ENCODE measurements at regions not wholly inside any gene's neighbourhood (a gene's known extent, or its start where the extent isn't known, plus 50 kb on each side); places are given as distances from the start of the nearest gene placed in this dataset.
A peak's percentile ranks its signal among the peaks of the same experiment; 100 is the strongest.

DNA sequence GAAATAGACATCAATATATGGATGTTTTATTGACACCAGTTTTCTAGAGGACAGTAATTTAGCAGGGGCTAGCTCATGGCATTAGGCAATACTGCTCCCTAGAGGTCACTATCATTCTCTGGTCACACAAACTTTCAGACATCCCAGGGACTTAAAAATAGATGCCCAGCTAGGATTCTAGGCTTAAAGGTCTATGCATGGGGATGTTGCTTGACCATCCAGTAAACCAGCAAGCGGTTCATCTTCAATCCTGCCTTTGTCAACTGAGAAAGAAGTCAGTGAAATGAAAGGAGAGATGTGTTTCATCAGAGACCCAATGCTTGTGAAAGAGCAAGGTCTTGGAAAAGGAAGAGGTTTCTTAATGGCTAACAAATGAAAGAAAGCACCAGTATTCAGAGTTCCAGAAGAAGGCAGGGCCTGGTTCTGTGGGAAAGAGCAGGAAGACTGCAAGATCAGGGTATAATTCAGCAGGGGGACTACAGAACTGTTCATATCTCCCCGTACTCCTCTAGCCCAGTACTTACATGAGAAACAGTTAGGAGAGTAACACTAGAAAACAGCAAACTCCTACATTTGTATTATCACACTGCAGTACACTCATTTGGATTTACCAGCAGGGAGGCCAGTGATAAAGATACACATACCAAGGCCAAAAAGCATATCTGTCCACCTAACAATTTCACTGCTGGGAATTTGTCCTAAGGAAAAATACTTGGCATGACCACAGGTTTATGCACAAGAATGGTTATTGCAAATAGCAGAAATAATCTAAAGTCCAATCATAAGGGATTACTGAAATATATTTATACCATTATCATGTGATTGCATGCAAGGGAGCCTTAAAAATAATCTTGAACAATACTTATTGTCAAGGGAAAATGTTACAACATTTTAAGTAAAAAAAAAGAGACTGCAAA is 151.4 kb upstream of the LAMA2 start:
- DNase-seq (ENCODE audit: unreplicated experiment) = peak; percentile 64
- POLR2A ChIA-PET = interaction anchor here (1.1 kb wide), 1 partner anchor 994 kb away, joined by 7 read pairs; no protein-coding TSS in a partner anchor
- TF ChIP-seq, protein P1, sequence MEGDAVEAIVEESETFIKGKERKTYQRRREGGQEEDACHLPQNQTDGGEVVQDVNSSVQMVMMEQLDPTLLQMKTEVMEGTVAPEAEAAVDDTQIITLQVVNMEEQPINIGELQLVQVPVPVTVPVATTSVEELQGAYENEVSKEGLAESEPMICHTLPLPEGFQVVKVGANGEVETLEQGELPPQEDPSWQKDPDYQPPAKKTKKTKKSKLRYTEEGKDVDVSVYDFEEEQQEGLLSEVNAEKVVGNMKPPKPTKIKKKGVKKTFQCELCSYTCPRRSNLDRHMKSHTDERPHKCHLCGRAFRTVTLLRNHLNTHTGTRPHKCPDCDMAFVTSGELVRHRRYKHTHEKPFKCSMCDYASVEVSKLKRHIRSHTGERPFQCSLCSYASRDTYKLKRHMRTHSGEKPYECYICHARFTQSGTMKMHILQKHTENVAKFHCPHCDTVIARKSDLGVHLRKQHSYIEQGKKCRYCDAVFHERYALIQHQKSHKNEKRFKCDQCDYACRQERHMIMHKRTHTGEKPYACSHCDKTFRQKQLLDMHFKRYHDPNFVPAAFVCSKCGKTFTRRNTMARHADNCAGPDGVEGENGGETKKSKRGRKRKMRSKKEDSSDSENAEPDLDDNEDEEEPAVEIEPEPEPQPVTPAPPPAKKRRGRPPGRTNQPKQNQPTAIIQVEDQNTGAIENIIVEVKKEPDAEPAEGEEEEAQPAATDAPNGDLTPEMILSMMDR (IDR thresholded peaks at IDR 0.05; ENCODE audit: unreplicated experiment) = peak; percentile 72
- intact Hi-C loops (cut with micrococcal nuclease) = loop anchor here (1.0 to 2.0 kb wide), 3 partner anchors 521 to 994 kb away; no protein-coding TSS in a partner anchor
- H3K27me3 Mint-ChIP-seq (ENCODE audit: insufficient read depth, unreplicated experiment) = no peaks in the 10 kb centered on the region
- H3K4me3 Mint-ChIP-seq (ENCODE audit: unreplicated experiment) = no peak overlapping the region
- no peak overlapping the region for H3K27ac Mint-ChIP-seq (ENCODE audit: low read depth, unreplicated experiment)
- H3K9me3 Mint-ChIP-seq (ENCODE audit: unreplicated experiment) = no peaks in the 10 kb centered on the region
- no peaks in the 10 kb centered on the region for H3K36me3 Mint-ChIP-seq (ENCODE audit: insufficient read depth, unreplicated experiment)
- CTCF ChIA-PET = interaction anchor here (0.6 to 2.8 kb wide), 13 partner anchors 17 to 994 kb away, joined by 3 to 11 read pairs (median 4); partner anchors contain the start of gene PTPRK
- no peaks in the 10 kb centered on the region for H3K4me1 Mint-ChIP-seq (ENCODE audit: insufficient read depth, unreplicated experiment)
- no TSS peak for BruUV-seq (replicated peaks)

DNA sequence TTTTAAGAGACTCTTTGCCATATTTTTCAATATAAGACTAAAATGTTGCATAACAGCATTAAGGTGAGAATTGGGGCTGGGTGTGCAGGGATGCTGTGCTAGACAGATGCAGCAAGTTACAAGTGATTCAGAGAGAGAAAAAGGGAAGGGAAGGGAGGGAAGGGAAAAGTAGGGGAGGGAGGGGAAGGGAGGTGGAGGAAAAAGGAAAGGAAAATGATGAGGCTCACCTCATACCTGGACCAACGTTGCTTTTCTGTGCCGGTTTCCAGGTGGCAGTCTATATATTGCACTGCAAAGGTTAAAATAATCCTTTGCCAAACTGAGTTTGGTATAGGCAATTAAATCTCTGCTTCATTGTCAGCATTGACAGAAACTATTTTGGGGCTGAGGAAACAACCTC is 155.4 kb upstream of the LAMA2 start:
- Mint-ChIP-seq H3K4me1 (ENCODE audit: insufficient read depth, unreplicated experiment) (no peaks in the 10 kb centered on the region), H3K9me3 (ENCODE audit: unreplicated experiment) (no peaks in the 10 kb centered on the region), H3K27ac (ENCODE audit: low read depth, unreplicated experiment) (no peak overlapping the region), H3K36me3 (ENCODE audit: insufficient read depth, unreplicated experiment) (no peaks in the 10 kb centered on the region), H3K27me3 (ENCODE audit: insufficient read depth, unreplicated experiment) (no peaks in the 10 kb centered on the region), H3K4me3 (ENCODE audit: unreplicated experiment) (no peak overlapping the region)
- CTCF ChIA-PET = interaction anchor here (0.5 to 0.6 kb wide), 2 partner anchors 986 to 990 kb away, joined by 3 read pairs; no protein-coding TSS in a partner anchor
- intact Hi-C loops (cut with micrococcal nuclease) = loop anchor here (5.0 kb wide), 1 partner anchor 645 kb away; no protein-coding TSS in a partner anchor
- TF ChIP-seq, protein P1 (IDR thresholded peaks at IDR 0.05; ENCODE audit: unreplicated experiment) = no peak
- no TSS peak for BruUV-seq (replicated peaks)
- POLR2A ChIA-PET = no interaction called here
- no peak for DNase-seq (ENCODE audit: unreplicated experiment)

DNA sequence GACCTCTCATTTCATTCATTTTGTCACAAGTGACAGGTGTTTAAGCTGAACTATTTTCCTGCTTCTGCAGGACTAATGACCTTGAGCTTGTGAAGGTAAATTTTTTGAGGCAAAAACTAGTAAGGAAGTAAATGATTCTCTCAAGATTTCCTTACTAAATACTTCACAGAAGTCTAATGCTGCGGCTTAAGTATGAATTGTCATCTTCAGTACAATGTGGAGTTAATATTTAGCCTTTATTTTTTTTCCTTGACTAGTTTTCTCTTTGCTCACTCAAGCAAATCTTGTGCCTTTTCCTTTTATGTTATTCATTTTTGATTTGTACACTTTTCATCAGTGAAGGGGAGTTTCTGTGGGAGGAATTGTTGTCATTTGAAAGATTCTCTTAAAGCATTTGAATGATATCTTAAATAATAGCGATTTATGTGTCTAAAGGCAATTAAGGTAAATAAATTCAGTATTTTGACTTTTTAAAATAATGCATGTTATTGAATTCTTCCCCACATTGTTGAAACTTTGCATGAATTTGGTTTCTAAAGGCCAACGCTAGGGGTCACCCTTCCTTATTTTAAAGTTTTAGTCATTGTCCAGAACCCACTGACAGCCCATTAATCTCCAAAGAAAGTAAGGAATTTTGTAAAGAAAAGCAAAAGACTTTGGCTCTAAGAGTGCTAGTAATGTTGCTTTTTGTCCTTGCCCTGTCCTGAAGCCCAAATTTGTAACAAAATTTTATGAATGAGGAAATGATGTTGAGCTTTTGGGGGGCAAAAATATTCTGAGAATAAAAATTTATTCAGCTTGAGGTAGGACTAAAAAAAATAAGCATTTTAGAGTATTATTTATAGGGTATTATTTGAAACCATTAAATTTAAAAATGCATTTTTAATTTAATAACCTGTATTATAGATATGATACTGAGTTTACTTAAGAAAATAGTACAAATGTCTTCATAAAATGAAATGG is 157.4 kb upstream of the LAMA2 start:
- H3K27ac Mint-ChIP-seq (ENCODE audit: low read depth, unreplicated experiment) = no peak overlapping the region
- no TSS peak for BruUV-seq (replicated peaks)
- DNase-seq (ENCODE audit: unreplicated experiment) = peak; percentile 53
- H3K4me1 Mint-ChIP-seq (ENCODE audit: insufficient read depth, unreplicated experiment) = no peaks in the 10 kb centered on the region
- ChIA-PET CTCF (interaction anchor here (0.6 to 1.6 kb wide), 32 partner anchors 9 to 1388 kb away, joined by 3 to 6 read pairs (median 3); partner anchors contain the start of gene PTPRK), POLR2A (interaction anchor here (0.6 to 2.4 kb wide), 3 partner anchors 204 to 865 kb away, joined by 3 to 7 read pairs (median 4); partner anchors contain the start of gene PTPRK)
- intact Hi-C loops (cut with micrococcal nuclease) = loop anchor here (5.0 kb wide), 1 partner anchor 647 kb away; no protein-coding TSS in a partner anchor
- H3K4me3 Mint-ChIP-seq (ENCODE audit: unreplicated experiment) = no peak overlapping the region
- no peaks in the 10 kb centered on the region for H3K36me3 Mint-ChIP-seq (ENCODE audit: insufficient read depth, unreplicated experiment)
- H3K9me3 Mint-ChIP-seq (ENCODE audit: unreplicated experiment) = no peaks in the 10 kb centered on the region
- TF ChIP-seq, protein P1 (IDR thresholded peaks at IDR 0.05; ENCODE audit: unreplicated experiment) = peak; percentile 58
- no peaks in the 10 kb centered on the region for H3K27me3 Mint-ChIP-seq (ENCODE audit: insufficient read depth, unreplicated experiment)

Data from MCF 10A (cell line).